SH-SY5Y (cell line): ENCODE measurements at regions not wholly inside any gene's neighbourhood (a gene's known extent, or its start where the extent isn't known, plus 50 kb on each side); places are given as distances from the start of the nearest gene placed in this dataset.

Experiments used
- GATA2 ChIP-seq: IDR thresholded peaks from 2 replicates; pipeline ENCODE4 v1.6.1; 2011; ENCODE audit warnings: mild to moderate bottlenecking, low read depth, low read length
- GATA3 ChIP-seq: IDR thresholded peaks from 2 replicates; pipeline ENCODE4 v1.6.1; 2011; ENCODE audit warnings: low read depth, mild to moderate bottlenecking, low read length, moderate library complexity

- no peak for TF ChIP-seq GATA2
- no peak for TF ChIP-seq GATA3
Measured at GRCh38 chr3:107172411-107172810, 204.8 kb upstream of the CCDC54 start.

GRCh38 chr3:107184375-107184774 is 192.9 kb upstream of the CCDC54 start:
- TF ChIP-seq GATA3 (no peak), GATA2 (no peak)

- no peak for TF ChIP-seq GATA2
- no peak for TF ChIP-seq GATA3
Measured at GRCh38 chr3:107188262-107188661, 189.0 kb upstream of the CCDC54 start.

GRCh38 chr3:107189158-107189791 is 188.0 kb upstream of the CCDC54 start:
- no peak for TF ChIP-seq GATA3
- no peak for TF ChIP-seq GATA2

- no peak for TF ChIP-seq GATA2
- no peak for TF ChIP-seq GATA3
Measured at GRCh38 chr3:107193116-107193515, 184.1 kb upstream of the CCDC54 start.

GRCh38 chr3:107198581-107199181 is 178.6 kb upstream of the CCDC54 start:
- no peak for TF ChIP-seq GATA2
- no peak for TF ChIP-seq GATA3

- TF ChIP-seq GATA2: no peak
- no peak for TF ChIP-seq GATA3
Measured at GRCh38 chr3:107201146-107201545, 176.1 kb upstream of the CCDC54 start.

- TF ChIP-seq GATA3 (no peak), GATA2 (no peak)
Measured at GRCh38 chr3:107204121-107204520, 173.1 kb upstream of the CCDC54 start.

- TF ChIP-seq GATA3 (no peak), GATA2 (no peak)
Measured at GRCh38 chr3:107205358-107205757, 171.9 kb upstream of the CCDC54 start.

GRCh38 chr3:107206141-107206540 is 171.1 kb upstream of the CCDC54 start:
- TF ChIP-seq GATA3 (no peak), GATA2 (no peak)

- TF ChIP-seq GATA3: no peak
- TF ChIP-seq GATA2: no peak
Measured at GRCh38 chr3:107206945-107207344, 170.3 kb upstream of the CCDC54 start.

- TF ChIP-seq GATA3 (no peak), GATA2 (no peak)
Measured at GRCh38 chr3:107208100-107208499, 169.1 kb upstream of the CCDC54 start.

GRCh38 chr3:107208796-107209195 is 168.4 kb upstream of the CCDC54 start:
- TF ChIP-seq GATA3 (no peak), GATA2 (no peak)

- TF ChIP-seq GATA2: no peak
- TF ChIP-seq GATA3: no peak
Measured at GRCh38 chr3:107209302-107209990, 167.8 kb upstream of the CCDC54 start.

- no peak for TF ChIP-seq GATA3
- no peak for TF ChIP-seq GATA2
Measured at GRCh38 chr3:107211608-107212007, 165.6 kb upstream of the CCDC54 start.
